A673 (cell line): ENCODE measurements at regions not wholly inside any gene's neighbourhood (a gene's known extent, or its start where the extent isn't known, plus 50 kb on each side); places are given as distances from the start of the nearest gene placed in this dataset.

Source experiments
- CTCF ChIP-seq: fragments of 300-800, 200-600 bp; sonication (generic); conservative IDR thresholded peaks from 2 replicates; pipeline ENCODE4 v1.5.1; 2017; ENCODE audit warnings: low read depth, mild to moderate bottlenecking, antibody characterized with exemption, low read length, moderate library complexity, mixed read lengths
- EZH2 ChIP-seq: fragments of 200-600 bp; sonication (generic); IDR thresholded peaks from 2 replicates; pipeline ENCODE4 v1.6.1; 2017; ENCODE audit warnings: borderline replicate concordance, low read depth, mild to moderate bottlenecking, mixed read lengths, antibody characterized with exemption, low read length; ENCODE audit not compliant: poor library complexity, severe bottlenecking

- TF ChIP-seq CTCF: no peak
- TF ChIP-seq EZH2: no peak
Observed at GRCh38 chr5:172553167-172553566, 87.9 kb upstream of the NEURL1B start.
